ENCODE measurements at regions not wholly inside any gene's neighbourhood (a gene's known extent, or its start where the extent isn't known, plus 50 kb on each side); places are given as distances from the start of the nearest gene placed in this dataset.
"Not testable (repeated sequence)": the region's sequence is repeated elsewhere in the genome, so short reads cannot be mapped to it uniquely, and the experiment has no call there.

DNA sequence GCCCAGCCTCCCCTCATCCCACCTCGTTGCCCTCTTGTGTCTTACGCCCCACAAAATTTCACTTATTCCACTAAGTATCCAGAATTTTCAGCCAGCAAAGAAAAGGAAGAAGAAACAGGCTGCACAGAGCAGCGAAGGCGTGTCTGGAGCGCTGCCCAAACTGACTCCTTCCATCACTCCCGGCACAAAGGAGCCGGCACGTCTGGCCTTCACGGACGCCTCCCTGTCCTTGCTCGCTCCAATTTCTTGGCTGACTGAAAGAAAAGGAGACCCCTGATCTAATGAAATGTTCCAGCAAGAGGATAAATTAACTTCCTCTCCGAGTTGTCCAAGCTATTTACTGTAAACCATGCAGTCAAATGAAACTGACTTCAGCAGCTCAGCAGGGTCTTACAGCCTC is 152.3 kb upstream of the CDH4 start:
- no peak for TF ChIP-seq ZNF8 (CRISPR knock-in tag; IDR thresholded peaks at IDR 0.05)
- TF ChIP-seq, protein P1, sequence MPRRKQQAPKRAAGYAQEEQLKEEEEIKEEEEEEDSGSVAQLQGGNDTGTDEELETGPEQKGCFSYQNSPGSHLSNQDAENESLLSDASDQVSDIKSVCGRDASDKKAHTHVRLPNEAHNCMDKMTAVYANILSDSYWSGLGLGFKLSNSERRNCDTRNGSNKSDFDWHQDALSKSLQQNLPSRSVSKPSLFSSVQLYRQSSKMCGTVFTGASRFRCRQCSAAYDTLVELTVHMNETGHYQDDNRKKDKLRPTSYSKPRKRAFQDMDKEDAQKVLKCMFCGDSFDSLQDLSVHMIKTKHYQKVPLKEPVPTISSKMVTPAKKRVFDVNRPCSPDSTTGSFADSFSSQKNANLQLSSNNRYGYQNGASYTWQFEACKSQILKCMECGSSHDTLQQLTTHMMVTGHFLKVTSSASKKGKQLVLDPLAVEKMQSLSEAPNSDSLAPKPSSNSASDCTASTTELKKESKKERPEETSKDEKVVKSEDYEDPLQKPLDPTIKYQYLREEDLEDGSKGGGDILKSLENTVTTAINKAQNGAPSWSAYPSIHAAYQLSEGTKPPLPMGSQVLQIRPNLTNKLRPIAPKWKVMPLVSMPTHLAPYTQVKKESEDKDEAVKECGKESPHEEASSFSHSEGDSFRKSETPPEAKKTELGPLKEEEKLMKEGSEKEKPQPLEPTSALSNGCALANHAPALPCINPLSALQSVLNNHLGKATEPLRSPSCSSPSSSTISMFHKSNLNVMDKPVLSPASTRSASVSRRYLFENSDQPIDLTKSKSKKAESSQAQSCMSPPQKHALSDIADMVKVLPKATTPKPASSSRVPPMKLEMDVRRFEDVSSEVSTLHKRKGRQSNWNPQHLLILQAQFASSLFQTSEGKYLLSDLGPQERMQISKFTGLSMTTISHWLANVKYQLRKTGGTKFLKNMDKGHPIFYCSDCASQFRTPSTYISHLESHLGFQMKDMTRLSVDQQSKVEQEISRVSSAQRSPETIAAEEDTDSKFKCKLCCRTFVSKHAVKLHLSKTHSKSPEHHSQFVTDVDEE (CRISPR knock-in tag; IDR thresholded peaks at IDR 0.05) = no peak

DNA sequence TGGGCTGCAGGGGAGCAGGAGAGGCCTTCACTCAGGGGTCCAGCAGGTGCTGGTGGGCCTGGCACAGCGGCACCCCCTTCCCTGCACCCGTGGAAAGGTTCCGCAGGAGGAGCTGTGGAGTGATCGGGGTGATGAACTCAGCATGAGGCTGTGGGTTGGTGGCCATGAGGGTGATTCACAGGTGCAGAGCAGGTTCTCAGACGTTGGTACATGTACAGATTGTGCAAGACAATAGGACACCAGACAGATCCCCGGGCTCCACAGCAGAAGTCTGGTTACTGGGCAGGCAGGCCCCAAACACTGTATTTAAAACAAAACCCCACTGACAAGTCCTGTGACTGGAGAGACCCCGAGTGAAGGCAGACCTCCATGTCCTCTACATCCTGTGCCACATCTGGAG is 151.6 kb upstream of the CDH4 start:
- no peak for ATAC-seq

More for the DNA sequence above, 152.3 kb upstream of the CDH4 start:
- ATAC-seq = no peak

DNA sequence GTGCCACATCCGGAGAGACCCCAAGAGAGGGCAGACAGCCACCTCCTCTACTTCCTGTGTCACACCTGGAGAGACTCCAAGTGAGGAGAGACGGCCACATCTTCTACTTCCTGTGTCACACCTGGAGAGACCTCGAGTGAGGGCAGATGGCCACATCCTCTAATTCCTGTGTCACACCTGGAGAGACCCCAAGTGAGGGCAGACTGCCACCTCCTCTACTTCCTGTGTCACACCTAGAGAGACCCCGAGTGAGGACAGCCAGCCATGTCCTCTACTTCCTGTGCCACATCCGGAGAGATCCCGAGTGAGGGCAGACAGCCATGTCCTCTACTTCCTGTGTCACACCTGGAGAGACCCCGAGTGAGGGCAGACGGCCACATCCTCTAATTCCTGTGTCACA is 150.7 kb upstream of the CDH4 start:
- not testable (repeated sequence) for ATAC-seq

More for the DNA sequence above, 151.6 kb upstream of the CDH4 start:
- TF ChIP-seq, protein P2, sequence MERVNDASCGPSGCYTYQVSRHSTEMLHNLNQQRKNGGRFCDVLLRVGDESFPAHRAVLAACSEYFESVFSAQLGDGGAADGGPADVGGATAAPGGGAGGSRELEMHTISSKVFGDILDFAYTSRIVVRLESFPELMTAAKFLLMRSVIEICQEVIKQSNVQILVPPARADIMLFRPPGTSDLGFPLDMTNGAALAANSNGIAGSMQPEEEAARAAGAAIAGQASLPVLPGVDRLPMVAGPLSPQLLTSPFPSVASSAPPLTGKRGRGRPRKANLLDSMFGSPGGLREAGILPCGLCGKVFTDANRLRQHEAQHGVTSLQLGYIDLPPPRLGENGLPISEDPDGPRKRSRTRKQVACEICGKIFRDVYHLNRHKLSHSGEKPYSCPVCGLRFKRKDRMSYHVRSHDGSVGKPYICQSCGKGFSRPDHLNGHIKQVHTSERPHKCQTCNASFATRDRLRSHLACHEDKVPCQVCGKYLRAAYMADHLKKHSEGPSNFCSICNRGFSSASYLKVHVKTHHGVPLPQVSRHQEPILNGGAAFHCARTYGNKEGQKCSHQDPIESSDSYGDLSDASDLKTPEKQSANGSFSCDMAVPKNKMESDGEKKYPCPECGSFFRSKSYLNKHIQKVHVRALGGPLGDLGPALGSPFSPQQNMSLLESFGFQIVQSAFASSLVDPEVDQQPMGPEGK (CRISPR knock-in tag; IDR thresholded peaks at IDR 0.05; ENCODE audit: borderline replicate concordance) = no peak
- TF ChIP-seq RARB (CRISPR knock-in tag; IDR thresholded peaks at IDR 0.05) = no peak

DNA sequence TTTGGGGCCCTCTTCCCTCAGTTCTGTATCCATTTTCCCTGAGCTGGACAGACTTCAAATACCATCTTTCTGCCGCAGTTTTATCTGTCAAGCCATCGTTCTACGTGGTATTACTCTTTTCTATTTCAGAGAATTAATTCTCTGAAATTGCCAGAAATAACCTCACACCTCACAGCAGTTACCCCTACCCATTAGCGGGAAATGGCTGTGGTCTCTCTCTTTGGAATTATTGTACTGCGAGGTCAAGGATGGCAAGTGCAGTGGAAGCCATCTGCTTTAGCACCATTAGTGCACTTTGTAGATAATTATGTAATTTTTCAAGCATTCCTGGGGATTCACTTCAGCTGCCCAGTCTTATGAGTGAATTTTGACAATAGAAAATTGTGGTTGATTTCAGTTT is 147.8 kb upstream of the CDH4 start:
- ATAC-seq = no peak
- TF ChIP-seq TOX (CRISPR knock-in tag; IDR thresholded peaks at IDR 0.05; ENCODE audit: borderline replicate concordance) (no peak), BACH2 (CRISPR knock-in tag; IDR thresholded peaks at IDR 0.05; ENCODE audit: borderline replicate concordance) (no peak), TCF4 (CRISPR knock-in tag; IDR thresholded peaks at IDR 0.05; ENCODE audit: borderline replicate concordance) (no peak), ZNF565 (CRISPR knock-in tag; conservative IDR thresholded peaks at IDR 0.05; ENCODE audit: low read depth) (no peak), ZC3H10 (CRISPR knock-in tag; IDR thresholded peaks at IDR 0.05) (no peak), ZNF70 (CRISPR knock-in tag; IDR thresholded peaks at IDR 0.05) (no peak), ESRRG (CRISPR knock-in tag; IDR thresholded peaks at IDR 0.05) (no peak), ZFP30 (CRISPR knock-in tag; IDR thresholded peaks at IDR 0.05) (no peak)
- TF ChIP-seq, protein P2 (CRISPR knock-in tag; IDR thresholded peaks at IDR 0.05; ENCODE audit: borderline replicate concordance) = no peak
- TF ChIP-seq, protein P3, sequence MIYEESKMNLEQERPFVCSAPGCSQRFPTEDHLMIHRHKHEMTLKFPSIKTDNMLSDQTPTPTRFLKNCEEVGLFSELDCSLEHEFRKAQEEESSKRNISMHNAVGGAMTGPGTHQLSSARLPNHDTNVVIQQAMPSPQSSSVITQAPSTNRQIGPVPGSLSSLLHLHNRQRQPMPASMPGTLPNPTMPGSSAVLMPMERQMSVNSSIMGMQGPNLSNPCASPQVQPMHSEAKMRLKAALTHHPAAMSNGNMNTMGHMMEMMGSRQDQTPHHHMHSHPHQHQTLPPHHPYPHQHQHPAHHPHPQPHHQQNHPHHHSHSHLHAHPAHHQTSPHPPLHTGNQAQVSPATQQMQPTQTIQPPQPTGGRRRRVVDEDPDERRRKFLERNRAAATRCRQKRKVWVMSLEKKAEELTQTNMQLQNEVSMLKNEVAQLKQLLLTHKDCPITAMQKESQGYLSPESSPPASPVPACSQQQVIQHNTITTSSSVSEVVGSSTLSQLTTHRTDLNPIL (CRISPR knock-in tag; IDR thresholded peaks at IDR 0.05; ENCODE audit: low read depth) = no peak

DNA sequence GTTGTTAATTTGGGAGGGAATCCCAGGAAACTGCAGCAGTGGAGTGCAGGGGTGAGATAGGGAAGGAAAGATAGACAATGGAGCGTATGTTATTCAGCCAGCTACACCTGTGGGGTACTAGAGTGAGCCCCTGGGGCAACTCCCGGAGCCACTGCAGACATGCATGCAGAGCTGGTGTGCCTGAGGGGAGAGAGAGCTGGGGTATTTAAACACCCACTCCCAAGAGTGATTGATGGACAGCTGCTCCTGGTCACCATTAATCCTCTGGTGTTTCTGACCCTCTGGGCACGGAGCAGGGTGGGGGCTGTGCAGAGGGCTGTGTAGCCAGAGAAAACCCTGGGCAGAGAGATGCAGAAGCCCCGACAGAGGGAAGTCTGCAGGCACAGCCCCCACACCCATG is 146.7 kb upstream of the CDH4 start:
- no peak for ATAC-seq

More for the DNA sequence above, 146.7 kb upstream of the CDH4 start:
- TF ChIP-seq BACH2 (CRISPR knock-in tag; IDR thresholded peaks at IDR 0.05; ENCODE audit: borderline replicate concordance) (no peak), ZC3H10 (CRISPR knock-in tag; IDR thresholded peaks at IDR 0.05) (no peak), TOX (CRISPR knock-in tag; IDR thresholded peaks at IDR 0.05; ENCODE audit: borderline replicate concordance) (no peak), RARB (CRISPR knock-in tag; IDR thresholded peaks at IDR 0.05) (no peak), ZFP3 (CRISPR knock-in tag; IDR thresholded peaks at IDR 0.05) (no peak), CSDC2 (CRISPR knock-in tag; IDR thresholded peaks at IDR 0.05) (no peak), TCF4 (CRISPR knock-in tag; IDR thresholded peaks at IDR 0.05; ENCODE audit: borderline replicate concordance) (no peak), ZNF565 (CRISPR knock-in tag; conservative IDR thresholded peaks at IDR 0.05; ENCODE audit: low read depth) (no peak), GLIS3 (CRISPR knock-in tag; IDR thresholded peaks at IDR 0.05) (no peak), SNAI2 (CRISPR knock-in tag; IDR thresholded peaks at IDR 0.05) (no peak), ZFP30 (CRISPR knock-in tag; IDR thresholded peaks at IDR 0.05) (no peak), ARNTL (CRISPR knock-in tag; IDR thresholded peaks at IDR 0.05; ENCODE audit: borderline replicate concordance, low read depth) (no peak), OSR1 (CRISPR knock-in tag; IDR thresholded peaks at IDR 0.05) (no peak), ZNF70 (CRISPR knock-in tag; IDR thresholded peaks at IDR 0.05) (no peak)
- TF ChIP-seq, protein P4, sequence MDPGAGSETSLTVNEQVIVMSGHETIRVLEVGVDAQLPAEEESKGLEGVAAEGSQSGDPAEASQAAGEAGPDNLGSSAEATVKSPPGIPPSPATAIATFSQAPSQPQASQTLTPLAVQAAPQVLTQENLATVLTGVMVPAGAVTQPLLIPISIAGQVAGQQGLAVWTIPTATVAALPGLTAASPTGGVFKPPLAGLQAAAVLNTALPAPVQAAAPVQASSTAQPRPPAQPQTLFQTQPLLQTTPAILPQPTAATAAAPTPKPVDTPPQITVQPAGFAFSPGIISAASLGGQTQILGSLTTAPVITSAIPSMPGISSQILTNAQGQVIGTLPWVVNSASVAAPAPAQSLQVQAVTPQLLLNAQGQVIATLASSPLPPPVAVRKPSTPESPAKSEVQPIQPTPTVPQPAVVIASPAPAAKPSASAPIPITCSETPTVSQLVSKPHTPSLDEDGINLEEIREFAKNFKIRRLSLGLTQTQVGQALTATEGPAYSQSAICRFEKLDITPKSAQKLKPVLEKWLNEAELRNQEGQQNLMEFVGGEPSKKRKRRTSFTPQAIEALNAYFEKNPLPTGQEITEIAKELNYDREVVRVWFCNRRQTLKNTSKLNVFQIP (CRISPR knock-in tag; IDR thresholded peaks at IDR 0.05; ENCODE audit: borderline replicate concordance, low read depth) = no peak
- TF ChIP-seq, protein P1 (CRISPR knock-in tag; IDR thresholded peaks at IDR 0.05) = no peak
